Uterus (tissue), 2 donors: ENCODE measurements at regions not wholly inside any gene's neighbourhood (a gene's known extent, or its start where the extent isn't known, plus 50 kb on each side); places are given as distances from the start of the nearest gene placed in this dataset.

Source experiments
- POLR2A ChIP-seq, 2 donors: fragments of 450-650 bp; IDR thresholded peaks; one replicate each; pipeline ENCODE4 v1.6.1; 2016; ENCODE audit warnings: antibody characterized with exemption in 2 of 2, mild to moderate bottlenecking in 1 of 2, moderate library complexity in 1 of 2
- TF ChIP-seq, protein P1 (sequence below), 4 experiments: fragments of 200-600 bp in 2 of 4; fragments of 450-650 bp in 2 of 4; sonication (generic) in 2 of 4; IDR thresholded peaks; one replicate each; pipeline ENCODE4 v1.5.1; 2016 to 2019; ENCODE audit warnings: antibody characterized with exemption in 4 of 4, mild to moderate bottlenecking in 2 of 4, moderate library complexity in 1 of 4

DNA sequence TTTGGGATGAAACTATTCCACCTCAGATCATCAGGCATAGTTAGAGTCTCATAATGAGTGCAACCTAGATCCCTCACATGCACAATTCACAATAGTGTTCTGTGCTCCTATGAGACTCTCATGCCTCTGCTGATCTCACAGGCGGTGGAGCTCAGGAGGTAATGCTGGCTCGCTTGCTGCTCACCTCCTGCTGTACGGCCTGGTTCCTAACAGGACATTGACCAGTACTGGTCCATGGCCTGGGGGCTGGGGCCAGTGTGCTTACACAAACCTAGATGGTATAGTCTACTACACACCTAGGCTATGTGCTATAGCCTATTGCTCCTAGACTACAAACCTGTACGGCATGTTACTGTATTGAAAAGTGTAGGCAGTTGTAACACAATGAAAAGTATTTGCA lies 448.4 kb downstream of the RPS6KC1 start:
- TF ChIP-seq POLR2A (IDR thresholded peaks at IDR 0.05), result no peak
- TF ChIP-seq, protein P1, sequence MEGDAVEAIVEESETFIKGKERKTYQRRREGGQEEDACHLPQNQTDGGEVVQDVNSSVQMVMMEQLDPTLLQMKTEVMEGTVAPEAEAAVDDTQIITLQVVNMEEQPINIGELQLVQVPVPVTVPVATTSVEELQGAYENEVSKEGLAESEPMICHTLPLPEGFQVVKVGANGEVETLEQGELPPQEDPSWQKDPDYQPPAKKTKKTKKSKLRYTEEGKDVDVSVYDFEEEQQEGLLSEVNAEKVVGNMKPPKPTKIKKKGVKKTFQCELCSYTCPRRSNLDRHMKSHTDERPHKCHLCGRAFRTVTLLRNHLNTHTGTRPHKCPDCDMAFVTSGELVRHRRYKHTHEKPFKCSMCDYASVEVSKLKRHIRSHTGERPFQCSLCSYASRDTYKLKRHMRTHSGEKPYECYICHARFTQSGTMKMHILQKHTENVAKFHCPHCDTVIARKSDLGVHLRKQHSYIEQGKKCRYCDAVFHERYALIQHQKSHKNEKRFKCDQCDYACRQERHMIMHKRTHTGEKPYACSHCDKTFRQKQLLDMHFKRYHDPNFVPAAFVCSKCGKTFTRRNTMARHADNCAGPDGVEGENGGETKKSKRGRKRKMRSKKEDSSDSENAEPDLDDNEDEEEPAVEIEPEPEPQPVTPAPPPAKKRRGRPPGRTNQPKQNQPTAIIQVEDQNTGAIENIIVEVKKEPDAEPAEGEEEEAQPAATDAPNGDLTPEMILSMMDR (IDR thresholded peaks at IDR 0.05), result no peak
